ENCODE measurements at regions not wholly inside any gene's neighbourhood (a gene's known extent, or its start where the extent isn't known, plus 50 kb on each side); places are given as distances from the start of the nearest gene placed in this dataset.
"Not testable (repeated sequence)": the region's sequence is repeated elsewhere in the genome, so short reads cannot be mapped to it uniquely, and the experiment has no call there.

GRCh38 chr5:83404182-83404716 is 67.3 kb upstream of the VCAN start:
- no peaks in the 10 kb centered on the region for H3K27me3 ChIP-seq (ENCODE audit: insufficient read depth, low read length, poor library complexity, severe bottlenecking)
- no peaks in the 10 kb centered on the region for H3K36me3 ChIP-seq (ENCODE audit: insufficient read depth, low read length)
- Mint-ChIP-seq H3K36me3 (peaks cover 0 to 2% (median 0%) of the 10 kb centered on the region in 3 donors), H3K9me3 (peaks cover 0 to 4% (median 2%) of the 10 kb centered on the region in 5 donors), H3K4me3 (no peak overlapping the region), H3K27me3 (peaks cover 0 to 3% of the 10 kb centered on the region in 2 donors), H3K4me1 (peaks cover 0 to 8% (median 5%) of the 10 kb centered on the region in 3 donors), H3K27ac (no peak overlapping the region)
- H3K4me1 ChIP-seq (ENCODE audit: insufficient read depth, low read length) = no peaks in the 10 kb centered on the region
- DNase-seq = no peak
- H3K9me3 ChIP-seq (ENCODE audit: low read length) = no peaks in the 10 kb centered on the region
- H3K4me3 ChIP-seq (ENCODE audit: low read length) = no peak overlapping the region
- CTCF ChIA-PET = no interaction called here
- no peak overlapping the region for H3K27ac ChIP-seq (ENCODE audit: low read depth, low read length)
- POLR2A ChIA-PET = no interaction called here

- H3K36me3 Mint-ChIP-seq = peaks cover 0 to 2% (median 0%) of the 10 kb centered on the region in 3 donors
- DNase-seq = no peak
- H3K4me1 ChIP-seq (ENCODE audit: insufficient read depth, low read length) = no peaks in the 10 kb centered on the region
- H3K27me3 Mint-ChIP-seq = peaks cover 0 to 3% of the 10 kb centered on the region in 2 donors
- no peak overlapping the region for H3K4me3 Mint-ChIP-seq
- peaks cover 0 to 8% (median 5%) of the 10 kb centered on the region in 3 donors for H3K4me1 Mint-ChIP-seq
- H3K9me3 ChIP-seq (ENCODE audit: low read length) = no peaks in the 10 kb centered on the region
- ChIA-PET CTCF (no interaction called here), POLR2A (no interaction called here)
- no peak overlapping the region for H3K4me3 ChIP-seq (ENCODE audit: low read length)
- no peak overlapping the region for H3K27ac ChIP-seq (ENCODE audit: low read depth, low read length)
- no peaks in the 10 kb centered on the region for H3K36me3 ChIP-seq (ENCODE audit: insufficient read depth, low read length)
- no peaks in the 10 kb centered on the region for H3K27me3 ChIP-seq (ENCODE audit: insufficient read depth, low read length, poor library complexity, severe bottlenecking)
- no peak overlapping the region for H3K27ac Mint-ChIP-seq
- H3K9me3 Mint-ChIP-seq = peaks cover 4 to 6% (median 5%) of the 10 kb centered on the region in 5 donors
These were observed 65.9 kb upstream of the VCAN start for GRCh38 chr5:83405662-83406061.

- Mint-ChIP-seq H3K27ac (no peak overlapping the region), H3K4me1 (no peaks in the 10 kb centered on the region), H3K4me3 (no peak overlapping the region), H3K36me3 (peaks cover 0 to 2% (median 0%) of the 10 kb centered on the region in 3 donors), H3K27me3 (peaks cover 0 to 3% of the 10 kb centered on the region in 2 donors), H3K9me3 (peaks cover 4 to 6% (median 5%) of the 10 kb centered on the region in 5 donors)
- H3K9me3 ChIP-seq (ENCODE audit: low read length) = no peaks in the 10 kb centered on the region
- H3K27me3 ChIP-seq (ENCODE audit: insufficient read depth, low read length, poor library complexity, severe bottlenecking) = no peaks in the 10 kb centered on the region
- no peak overlapping the region for H3K27ac ChIP-seq (ENCODE audit: low read depth, low read length)
- no peak overlapping the region for H3K4me3 ChIP-seq (ENCODE audit: low read length)
- ChIA-PET POLR2A (no interaction called here), CTCF (no interaction called here)
- DNase-seq = no peak
- H3K36me3 ChIP-seq (ENCODE audit: insufficient read depth, low read length) = no peaks in the 10 kb centered on the region
- no peaks in the 10 kb centered on the region for H3K4me1 ChIP-seq (ENCODE audit: insufficient read depth, low read length)
These were observed 64.6 kb upstream of the VCAN start for GRCh38 chr5:83406906-83407305.

- H3K4me3 Mint-ChIP-seq = no peak overlapping the region
- Histone ChIP-seq H3K9me3 (ENCODE audit: low read length) (no peaks in the 10 kb centered on the region), H3K27me3 (ENCODE audit: insufficient read depth, low read length, poor library complexity, severe bottlenecking) (no peaks in the 10 kb centered on the region), H3K36me3 (ENCODE audit: insufficient read depth, low read length) (no peaks in the 10 kb centered on the region), H3K4me3 (ENCODE audit: low read length) (no peak overlapping the region), H3K4me1 (ENCODE audit: insufficient read depth, low read length) (no peaks in the 10 kb centered on the region), H3K27ac (ENCODE audit: low read depth, low read length) (no peak overlapping the region)
- no peak for DNase-seq
- peaks cover 4 to 6% (median 5%) of the 10 kb centered on the region in 5 donors for H3K9me3 Mint-ChIP-seq
- H3K27me3 Mint-ChIP-seq = peaks cover 0 to 3% of the 10 kb centered on the region in 2 donors
- H3K27ac Mint-ChIP-seq = no peak overlapping the region
- ChIA-PET CTCF (interaction anchor here (1.4 kb wide), 1 partner anchor 19 kb away, joined by 4 read pairs; no protein-coding TSS in a partner anchor), POLR2A (no interaction called here)
- peaks cover 0 to 2% (median 0%) of the 10 kb centered on the region in 3 donors for H3K36me3 Mint-ChIP-seq
- no peaks in the 10 kb centered on the region for H3K4me1 Mint-ChIP-seq
These were observed 63.6 kb upstream of the VCAN start for GRCh38 chr5:83407931-83408330.

GRCh38 chr5:83408719-83409118 is 62.8 kb upstream of the VCAN start:
- Mint-ChIP-seq H3K36me3 (peaks cover 0 to 2% (median 0%) of the 10 kb centered on the region in 3 donors), H3K4me1 (no peaks in the 10 kb centered on the region)
- POLR2A ChIA-PET = no interaction called here

GRCh38 chr5:83409776-83410175 is 61.8 kb upstream of the VCAN start:
- H3K27ac Mint-ChIP-seq; CTCF ChIA-PET; H3K4me1 ChIP-seq (ENCODE audit: insufficient read depth, low read length); H3K36me3 Mint-ChIP-seq; H3K27ac ChIP-seq (ENCODE audit: low read depth, low read length); H3K36me3 ChIP-seq (ENCODE audit: insufficient read depth, low read length); H3K27me3 Mint-ChIP-seq; DNase-seq; H3K4me3 ChIP-seq (ENCODE audit: low read length); H3K4me3 Mint-ChIP-seq; H3K4me1 Mint-ChIP-seq; H3K27me3 ChIP-seq (ENCODE audit: insufficient read depth, low read length, poor library complexity, severe bottlenecking); H3K9me3 ChIP-seq (ENCODE audit: low read length); H3K9me3 Mint-ChIP-seq; POLR2A ChIA-PET: not testable (repeated sequence)

More at GRCh38 chr5:83408719-83409118, 62.8 kb upstream of the VCAN start:
- Histone ChIP-seq H3K4me1 (ENCODE audit: insufficient read depth, low read length) (no peaks in the 10 kb centered on the region), H3K4me3 (ENCODE audit: low read length) (no peak overlapping the region), H3K27ac (ENCODE audit: low read depth, low read length) (no peak overlapping the region), H3K36me3 (ENCODE audit: insufficient read depth, low read length) (no peaks in the 10 kb centered on the region), H3K27me3 (ENCODE audit: insufficient read depth, low read length, poor library complexity, severe bottlenecking) (no peaks in the 10 kb centered on the region), H3K9me3 (ENCODE audit: low read length) (no peaks in the 10 kb centered on the region)
- peaks cover 0 to 3% of the 10 kb centered on the region in 2 donors for H3K27me3 Mint-ChIP-seq
- no peak overlapping the region for H3K27ac Mint-ChIP-seq
- CTCF ChIA-PET = interaction anchor here (1.4 kb wide), 1 partner anchor 18 kb away, joined by 4 read pairs; no protein-coding TSS in a partner anchor
- no peak for DNase-seq
- H3K9me3 Mint-ChIP-seq = peaks cover 4 to 6% (median 5%) of the 10 kb centered on the region in 5 donors
- no peak overlapping the region for H3K4me3 Mint-ChIP-seq

GRCh38 chr5:83410319-83410718 is 61.2 kb upstream of the VCAN start:
- H3K9me3 Mint-ChIP-seq; H3K4me3 Mint-ChIP-seq; H3K4me3 ChIP-seq (ENCODE audit: low read length); CTCF ChIA-PET; H3K27ac ChIP-seq (ENCODE audit: low read depth, low read length); H3K4me1 Mint-ChIP-seq; H3K4me1 ChIP-seq (ENCODE audit: insufficient read depth, low read length); H3K27ac Mint-ChIP-seq; H3K36me3 Mint-ChIP-seq; POLR2A ChIA-PET; H3K27me3 Mint-ChIP-seq; H3K27me3 ChIP-seq (ENCODE audit: insufficient read depth, low read length, poor library complexity, severe bottlenecking); H3K36me3 ChIP-seq (ENCODE audit: insufficient read depth, low read length); DNase-seq; H3K9me3 ChIP-seq (ENCODE audit: low read length): not testable (repeated sequence)

GRCh38 chr5:83414601-83415000 is 56.9 kb upstream of the VCAN start:
- no peaks in the 10 kb centered on the region for H3K27me3 ChIP-seq (ENCODE audit: insufficient read depth, low read length, poor library complexity, severe bottlenecking)
- H3K9me3 ChIP-seq (ENCODE audit: low read length) = no peaks in the 10 kb centered on the region
- H3K4me1 ChIP-seq (ENCODE audit: insufficient read depth, low read length) = no peaks in the 10 kb centered on the region
- H3K36me3 ChIP-seq (ENCODE audit: insufficient read depth, low read length) = no peaks in the 10 kb centered on the region
- DNase-seq = no peak
- Mint-ChIP-seq H3K36me3 (no peaks in the 10 kb centered on the region), H3K4me3 (no peak overlapping the region), H3K9me3 (peaks cover 0 to 6% (median 3%) of the 10 kb centered on the region in 5 donors), H3K27ac (no peak overlapping the region), H3K27me3 (no peaks in the 10 kb centered on the region), H3K4me1 (no peaks in the 10 kb centered on the region)
- no peak overlapping the region for H3K27ac ChIP-seq (ENCODE audit: low read depth, low read length)
- ChIA-PET CTCF (no interaction called here), POLR2A (no interaction called here)
- H3K4me3 ChIP-seq (ENCODE audit: low read length) = no peak overlapping the region

All from CD8-positive, alpha-beta memory T cell (primary cell).